ENCODE measurements at regions not wholly inside any gene's neighbourhood (a gene's known extent, or its start where the extent isn't known, plus 50 kb on each side); places are given as distances from the start of the nearest gene placed in this dataset.

- FAIRE-seq: no peak
Observed at GRCh38 chr2:104344306-104344705, 509.6 kb upstream of the POU3F3 start.

DNA sequence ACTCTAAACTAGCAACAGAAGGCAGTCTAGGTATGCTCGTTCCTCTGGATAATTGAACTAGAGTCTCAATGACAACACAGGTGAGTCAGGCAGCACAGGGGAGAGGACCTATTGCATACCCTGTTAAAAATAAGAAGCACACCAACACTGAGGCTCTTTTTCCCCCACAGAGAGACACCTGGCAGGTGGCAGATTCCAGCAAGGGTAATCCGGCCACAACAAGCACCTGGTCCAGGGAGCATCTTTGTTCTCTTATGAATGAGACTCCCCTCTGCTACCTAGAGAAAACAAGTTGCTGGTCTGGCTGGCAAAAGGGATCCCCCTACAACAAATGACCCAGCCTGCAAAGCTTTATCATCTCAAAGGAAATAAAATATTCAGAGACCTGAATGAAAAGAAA, 508.9 kb upstream of the POU3F3 start:
- no peak for DNase-seq (ENCODE audit: low read depth in 1 of 2, low spot score in 1 of 2)
- no peak overlapping the region for H3K4me3 ChIP-seq
- ChIA-PET CTCF (no interaction called here), POLR2A (no interaction called here)
- WGBS (ENCODE audit: missing lambda C conversion rate): 61% methylated on average over 2 of the region's 2 CpGs
- H3K9me3 ChIP-seq: no peaks in the 10 kb centered on the region
- ATAC-seq: no peak
- FAIRE-seq: no peak
- TF ChIP-seq CEBPB (IDR thresholded peaks at IDR 0.05) (no peak), RFX5 (IDR thresholded peaks at IDR 0.05) (no peak), ZFP36 (IDR thresholded peaks at IDR 0.05; ENCODE audit: borderline replicate concordance, partially characterized antibody) (no peak), ZC3H11A (IDR thresholded peaks at IDR 0.05) (no peak), RNF2 (IDR thresholded peaks at IDR 0.05; ENCODE audit: borderline replicate concordance, low read depth) (no peak), MYC (IDR thresholded peaks at IDR 0.05; ENCODE audit: borderline replicate concordance, low read length) (no peak), HOXB5 (CRISPR knock-in tag; IDR thresholded peaks at IDR 0.05) (no peak)
- TF ChIP-seq, protein P1, sequence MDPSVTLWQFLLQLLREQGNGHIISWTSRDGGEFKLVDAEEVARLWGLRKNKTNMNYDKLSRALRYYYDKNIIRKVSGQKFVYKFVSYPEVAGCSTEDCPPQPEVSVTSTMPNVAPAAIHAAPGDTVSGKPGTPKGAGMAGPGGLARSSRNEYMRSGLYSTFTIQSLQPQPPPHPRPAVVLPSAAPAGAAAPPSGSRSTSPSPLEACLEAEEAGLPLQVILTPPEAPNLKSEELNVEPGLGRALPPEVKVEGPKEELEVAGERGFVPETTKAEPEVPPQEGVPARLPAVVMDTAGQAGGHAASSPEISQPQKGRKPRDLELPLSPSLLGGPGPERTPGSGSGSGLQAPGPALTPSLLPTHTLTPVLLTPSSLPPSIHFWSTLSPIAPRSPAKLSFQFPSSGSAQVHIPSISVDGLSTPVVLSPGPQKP (IDR thresholded peaks at IDR 0.05; ENCODE audit: low read depth, low read length): no peak
- TF ChIP-seq, protein P2, sequence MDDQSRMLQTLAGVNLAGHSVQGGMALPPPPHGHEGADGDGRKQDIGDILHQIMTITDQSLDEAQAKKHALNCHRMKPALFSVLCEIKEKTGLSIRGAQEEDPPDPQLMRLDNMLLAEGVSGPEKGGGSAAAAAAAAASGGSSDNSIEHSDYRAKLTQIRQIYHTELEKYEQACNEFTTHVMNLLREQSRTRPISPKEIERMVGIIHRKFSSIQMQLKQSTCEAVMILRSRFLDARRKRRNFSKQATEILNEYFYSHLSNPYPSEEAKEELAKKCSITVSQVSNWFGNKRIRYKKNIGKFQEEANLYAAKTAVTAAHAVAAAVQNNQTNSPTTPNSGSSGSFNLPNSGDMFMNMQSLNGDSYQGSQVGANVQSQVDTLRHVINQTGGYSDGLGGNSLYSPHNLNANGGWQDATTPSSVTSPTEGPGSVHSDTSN (IDR thresholded peaks at IDR 0.05): no peak
- H3K27ac ChIP-seq: no peak overlapping the region
- no peaks in the 10 kb centered on the region for H3K4me1 ChIP-seq
- no peak overlapping the region for H3K4me2 ChIP-seq

More at GRCh38 chr2:104344306-104344705, 509.6 kb upstream of the POU3F3 start:
- H3K4me3 ChIP-seq: no peak overlapping the region
- ChIA-PET POLR2A (no interaction called here), CTCF (no interaction called here)
- H3K4me1 ChIP-seq: no peaks in the 10 kb centered on the region
- no peaks in the 10 kb centered on the region for H3K9me3 ChIP-seq
- no peak overlapping the region for H3K4me2 ChIP-seq
- DNase-seq (ENCODE audit: low read depth in 1 of 2, low spot score in 1 of 2) (no peak), ATAC-seq (no peak)
- H3K27ac ChIP-seq: no peak overlapping the region
- 49% methylated on average over 5 of the region's 5 CpGs for WGBS (ENCODE audit: missing lambda C conversion rate)
- TF ChIP-seq JUNB (IDR thresholded peaks at IDR 0.05): no peak
- TF ChIP-seq EHF (CRISPR knock-in tag; IDR thresholded peaks at IDR 0.05): no peak
- TF ChIP-seq MAZ (IDR thresholded peaks at IDR 0.05; ENCODE audit: borderline replicate concordance, low read depth, low read length): no peak
- TF ChIP-seq PHF8 (IDR thresholded peaks at IDR 0.05; ENCODE audit: borderline replicate concordance, low read depth): no peak
- no peak for TF ChIP-seq CBX8 (IDR thresholded peaks at IDR 0.05)
- TF ChIP-seq BCL3 (IDR thresholded peaks at IDR 0.05): no peak
- no peak for TF ChIP-seq ZSCAN20 (CRISPR knock-in tag; IDR thresholded peaks at IDR 0.05)
- no peak for TF ChIP-seq SREBF2 (IDR thresholded peaks at IDR 0.05)
- TF ChIP-seq ZFP36 (IDR thresholded peaks at IDR 0.05; ENCODE audit: borderline replicate concordance, partially characterized antibody): no peak
- TF ChIP-seq RARB (CRISPR knock-in tag; IDR thresholded peaks at IDR 0.05): no peak
- no peak for TF ChIP-seq TP53 (CRISPR knock-in tag; IDR thresholded peaks at IDR 0.05)
- TF ChIP-seq, protein P3, sequence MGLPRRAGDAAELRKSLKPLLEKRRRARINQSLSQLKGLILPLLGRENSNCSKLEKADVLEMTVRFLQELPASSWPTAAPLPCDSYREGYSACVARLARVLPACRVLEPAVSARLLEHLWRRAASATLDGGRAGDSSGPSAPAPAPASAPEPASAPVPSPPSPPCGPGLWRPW (IDR thresholded peaks at IDR 0.05): no peak

GRCh38 chr2:104358122-104358521, 495.8 kb upstream of the POU3F3 start:
- no peak overlapping the region for H3K4me3 ChIP-seq
- no peaks in the 10 kb centered on the region for H3K9me3 ChIP-seq
- ChIA-PET POLR2A (no interaction called here), CTCF (no interaction called here)
- DNase-seq (ENCODE audit: low read depth in 1 of 2, low spot score in 1 of 2) (no peak), ATAC-seq (no peak), FAIRE-seq (no peak)
- TF ChIP-seq HMGXB4 (CRISPR knock-in tag; IDR thresholded peaks at IDR 0.05; ENCODE audit: borderline replicate concordance): no peak
- no peak overlapping the region for H3K4me2 ChIP-seq
- no peaks in the 10 kb centered on the region for H3K4me1 ChIP-seq
- 48% methylated on average over 5 of the region's 5 CpGs for WGBS (ENCODE audit: missing lambda C conversion rate)
- no peak overlapping the region for H3K27ac ChIP-seq
